ENCODE measurements at regions not wholly inside any gene's neighbourhood (a gene's known extent, or its start where the extent isn't known, plus 50 kb on each side); places are given as distances from the start of the nearest gene placed in this dataset.

DNA sequence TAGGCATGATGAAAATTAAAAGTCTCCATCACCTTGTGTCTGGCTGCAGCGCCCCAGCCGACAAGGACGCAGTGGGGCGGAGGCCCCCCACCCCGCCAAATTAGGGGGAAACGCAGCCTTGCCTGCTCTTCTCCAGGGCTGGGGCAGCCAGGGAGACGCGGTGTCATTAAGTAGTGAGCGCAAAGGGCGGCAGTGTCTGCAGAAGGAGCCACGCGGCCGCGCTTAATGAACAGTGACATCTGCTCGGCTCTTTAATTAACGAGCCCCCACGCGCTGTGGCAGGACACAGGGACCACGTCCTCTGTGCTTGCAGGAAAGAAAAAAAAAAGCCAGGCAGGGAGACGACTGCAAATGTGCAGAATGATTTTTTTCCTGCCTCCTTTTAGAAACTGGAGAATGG, 93.4 kb upstream of the NCOR2 start:
- TF ChIP-seq NFYB (IDR thresholded peaks at IDR 0.05; ENCODE audit: insufficient read depth, low read depth, low read length) = no peak
- TF ChIP-seq BRCA1 (IDR thresholded peaks at IDR 0.05; ENCODE audit: low read depth, low read length) = no peak
- TF ChIP-seq SIN3A (IDR thresholded peaks at IDR 0.05; ENCODE audit: low read depth, low read length) = no peak
- TF ChIP-seq, protein P1, sequence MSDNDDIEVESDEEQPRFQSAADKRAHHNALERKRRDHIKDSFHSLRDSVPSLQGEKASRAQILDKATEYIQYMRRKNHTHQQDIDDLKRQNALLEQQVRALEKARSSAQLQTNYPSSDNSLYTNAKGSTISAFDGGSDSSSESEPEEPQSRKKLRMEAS (IDR thresholded peaks at IDR 0.05; ENCODE audit: low read depth, low read length) = no peak
- no peak for TF ChIP-seq ZNF384 (IDR thresholded peaks at IDR 0.05; ENCODE audit: borderline replicate concordance, low read depth, low read length)
- TF ChIP-seq GATAD2B (conservative IDR thresholded peaks at IDR 0.05; ENCODE audit: low read depth) = no peak
- TF ChIP-seq KDM1A (IDR thresholded peaks at IDR 0.05; ENCODE audit: borderline replicate concordance) = no peak
- no peak for TF ChIP-seq SMARCA5 (IDR thresholded peaks at IDR 0.05)
- no peak for TF ChIP-seq ZNF622 (IDR thresholded peaks at IDR 0.05)
- TF ChIP-seq, protein P2, sequence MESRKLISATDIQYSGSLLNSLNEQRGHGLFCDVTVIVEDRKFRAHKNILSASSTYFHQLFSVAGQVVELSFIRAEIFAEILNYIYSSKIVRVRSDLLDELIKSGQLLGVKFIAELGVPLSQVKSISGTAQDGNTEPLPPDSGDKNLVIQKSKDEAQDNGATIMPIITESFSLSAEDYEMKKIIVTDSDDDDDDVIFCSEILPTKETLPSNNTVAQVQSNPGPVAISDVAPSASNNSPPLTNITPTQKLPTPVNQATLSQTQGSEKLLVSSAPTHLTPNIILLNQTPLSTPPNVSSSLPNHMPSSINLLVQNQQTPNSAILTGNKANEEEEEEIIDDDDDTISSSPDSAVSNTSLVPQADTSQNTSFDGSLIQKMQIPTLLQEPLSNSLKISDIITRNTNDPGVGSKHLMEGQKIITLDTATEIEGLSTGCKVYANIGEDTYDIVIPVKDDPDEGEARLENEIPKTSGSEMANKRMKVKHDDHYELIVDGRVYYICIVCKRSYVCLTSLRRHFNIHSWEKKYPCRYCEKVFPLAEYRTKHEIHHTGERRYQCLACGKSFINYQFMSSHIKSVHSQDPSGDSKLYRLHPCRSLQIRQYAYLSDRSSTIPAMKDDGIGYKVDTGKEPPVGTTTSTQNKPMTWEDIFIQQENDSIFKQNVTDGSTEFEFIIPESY (IDR thresholded peaks at IDR 0.05) = no peak
